ENCODE measurements at regions not wholly inside any gene's neighbourhood (a gene's known extent, or its start where the extent isn't known, plus 50 kb on each side); places are given as distances from the start of the nearest gene placed in this dataset.

GRCh38 chr13:50129081-50129705 is 113.9 kb downstream of the KCNRG start:
- no peak for ATAC-seq
- peaks cover 54% of the 10 kb centered on the region for H3K27me3 ChIP-seq
- DNase-seq = no peak
- peaks cover 22% of the 10 kb centered on the region for H3K4me1 ChIP-seq
- H3K36me3 ChIP-seq = no peaks in the 10 kb centered on the region
- no peak for TF ChIP-seq CTCF (IDR thresholded peaks at IDR 0.05)
- H3K4me3 ChIP-seq = peak overlapping the region; percentile 48
- H3K9me3 ChIP-seq = no peaks in the 10 kb centered on the region
- peak overlapping the region; percentile 63 for H3K27ac ChIP-seq
- intact Hi-C loops (cut with DNase I) = no loop called here

- H3K36me3 ChIP-seq = no peaks in the 10 kb centered on the region
- ATAC-seq (no peak), DNase-seq (no peak)
- peak overlapping the region; percentile 48 for H3K4me3 ChIP-seq
- TF ChIP-seq CTCF (IDR thresholded peaks at IDR 0.05) = no peak
- H3K27ac ChIP-seq = peak overlapping the region; percentile 63
- H3K9me3 ChIP-seq = no peaks in the 10 kb centered on the region
- intact Hi-C loops (cut with DNase I) = no loop called here
- peaks cover 22% of the 10 kb centered on the region for H3K4me1 ChIP-seq
- peaks cover 54% of the 10 kb centered on the region for H3K27me3 ChIP-seq
These were observed 114.5 kb downstream of the KCNRG start for GRCh38 chr13:50129706-50130122.

- Histone ChIP-seq H3K9me3 (no peaks in the 10 kb centered on the region), H3K36me3 (no peaks in the 10 kb centered on the region), H3K4me1 (peaks cover 22% of the 10 kb centered on the region), H3K27me3 (peaks cover 54% of the 10 kb centered on the region), H3K4me3 (peak overlapping the region; percentile 48), H3K27ac (peak overlapping the region; percentile 63)
- intact Hi-C loops (cut with DNase I) = no loop called here
- DNase-seq (peak; percentile 71), ATAC-seq (no peak)
- TF ChIP-seq CTCF (IDR thresholded peaks at IDR 0.05) = no peak
These were observed 115.1 kb downstream of the KCNRG start for GRCh38 chr13:50130123-50130946.

GRCh38 chr13:50131920-50132903 is 117.0 kb downstream of the KCNRG start:
- Histone ChIP-seq H3K27ac (no peak overlapping the region), H3K36me3 (no peaks in the 10 kb centered on the region), H3K4me3 (no peak overlapping the region), H3K4me1 (peaks cover 22% of the 10 kb centered on the region), H3K9me3 (no peaks in the 10 kb centered on the region), H3K27me3 (peaks cover 54% of the 10 kb centered on the region)
- DNase-seq (no peak), ATAC-seq (no peak)
- intact Hi-C loops (cut with DNase I) = no loop called here
- no peak for TF ChIP-seq CTCF (IDR thresholded peaks at IDR 0.05)

GRCh38 chr13:50132904-50133357 is 117.7 kb downstream of the KCNRG start:
- Histone ChIP-seq H3K4me3 (no peak overlapping the region), H3K36me3 (no peaks in the 10 kb centered on the region), H3K27me3 (peaks cover 54% of the 10 kb centered on the region), H3K4me1 (peaks cover 22% of the 10 kb centered on the region), H3K27ac (no peak overlapping the region), H3K9me3 (no peaks in the 10 kb centered on the region)
- TF ChIP-seq CTCF (IDR thresholded peaks at IDR 0.05) = no peak
- intact Hi-C loops (cut with DNase I) = no loop called here
- ATAC-seq (no peak), DNase-seq (no peak)
